HG02678 (cell line): ENCODE measurements at regions not wholly inside any gene's neighbourhood (a gene's known extent, or its start where the extent isn't known, plus 50 kb on each side); places are given as distances from the start of the nearest gene placed in this dataset.

ENCODE experiments used
- ATAC-seq: cut with Tn5 transposase; IDR thresholded peaks from one replicate; pipeline ENCODE4 v1.9.1; 2021; ENCODE audit warnings: mild to moderate bottlenecking, moderate library complexity; ENCODE audit not compliant: unreplicated experiment

GRCh38 chr5:133744051-133744959 is 132.0 kb upstream of the FSTL4 start:
- ATAC-seq = no peak

- ATAC-seq = peak; percentile 82
Measured at GRCh38 chr5:133742431-133742988, 130.2 kb upstream of the FSTL4 start.

DNA sequence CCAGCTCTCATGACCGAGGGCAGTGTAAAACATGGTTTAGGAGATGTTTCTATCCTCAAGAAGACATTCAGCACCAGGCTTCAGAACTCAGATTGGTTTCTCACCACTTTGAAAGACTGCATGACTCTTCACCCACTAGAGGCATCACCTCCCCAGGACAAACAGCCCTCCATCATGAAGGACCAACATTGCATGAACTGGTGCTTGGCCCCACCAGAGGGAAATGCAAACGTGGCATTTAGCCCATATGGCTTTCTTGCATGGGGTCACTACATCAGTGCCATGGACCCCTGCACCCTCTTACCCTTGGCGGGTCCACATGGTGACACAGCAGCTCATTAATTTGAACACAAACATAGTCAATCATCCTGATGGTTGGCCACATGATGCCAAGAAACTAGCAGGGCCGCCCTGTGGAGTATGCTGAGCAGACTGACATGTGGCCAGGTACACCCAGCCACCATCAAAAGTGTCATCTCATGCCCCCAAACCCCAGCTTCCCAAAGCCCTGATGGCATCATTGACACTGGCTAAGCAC is 129.5 kb upstream of the FSTL4 start:
- no peak for ATAC-seq

DNA sequence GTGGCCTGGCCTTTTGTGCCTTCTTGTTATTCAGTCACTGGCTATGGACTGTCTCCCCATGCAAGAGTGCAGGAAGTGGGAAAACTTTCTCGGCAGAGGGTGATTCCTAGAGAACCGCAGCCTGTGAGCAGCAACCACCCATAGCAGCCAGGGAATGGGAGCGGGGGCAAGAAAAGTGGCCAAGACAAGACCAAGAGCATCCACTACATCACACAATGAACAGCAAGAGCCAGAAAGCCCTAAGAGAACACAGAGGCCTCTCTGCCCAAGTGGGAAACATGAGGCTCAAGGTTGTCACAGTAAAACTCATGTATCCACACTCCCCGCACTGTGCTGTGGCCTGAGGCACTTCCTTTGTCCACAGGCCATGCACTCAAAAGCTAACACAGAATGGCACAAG is 129.1 kb upstream of the FSTL4 start:
- no peak for ATAC-seq

GRCh38 chr5:133739181-133739780 is 126.9 kb upstream of the FSTL4 start:
- no peak for ATAC-seq

- no peak for ATAC-seq
Measured at GRCh38 chr5:133738271-133738670, 125.9 kb upstream of the FSTL4 start.

DNA sequence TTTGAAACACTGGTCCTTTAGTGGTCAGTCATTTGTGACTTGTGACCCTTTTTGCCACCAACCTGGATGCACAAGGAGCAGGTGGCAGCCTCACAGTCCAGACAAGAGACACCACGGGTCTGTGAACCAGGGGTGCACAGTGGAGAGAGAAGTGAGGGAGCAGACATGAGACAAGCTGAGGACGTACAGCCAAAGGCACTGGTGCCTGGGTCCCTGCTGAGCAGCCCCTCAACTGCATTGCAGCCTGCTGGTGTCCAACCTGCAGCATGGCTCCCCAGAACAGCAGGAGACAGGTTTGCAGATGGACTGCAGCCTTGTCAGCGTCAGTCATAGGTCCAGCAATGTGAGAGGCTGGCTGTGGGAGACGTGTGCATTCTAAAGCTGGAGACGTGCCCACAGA is 124.2 kb upstream of the FSTL4 start:
- ATAC-seq = no peak

DNA sequence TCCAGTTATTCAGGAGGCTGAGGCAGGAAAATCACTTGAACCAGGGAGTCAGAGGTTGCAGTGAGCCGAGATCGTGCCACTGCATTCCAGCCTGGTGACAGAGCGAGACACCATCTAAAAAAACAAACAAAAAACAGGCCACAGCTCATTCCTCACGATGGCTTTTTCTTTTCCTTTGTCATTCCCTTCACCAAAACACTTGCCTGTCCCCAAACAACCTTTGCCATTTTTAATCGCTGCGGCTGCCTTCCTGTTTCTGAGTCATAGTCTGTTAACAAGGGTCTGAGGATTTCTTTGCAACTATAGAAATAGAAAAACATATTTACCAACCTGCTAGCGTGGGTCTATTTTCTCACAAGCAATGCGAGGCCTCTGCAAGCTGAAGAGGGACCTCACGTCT is 123.0 kb upstream of the FSTL4 start:
- no peak for ATAC-seq

GRCh38 chr5:133734916-133735315 is 122.6 kb upstream of the FSTL4 start:
- ATAC-seq = no peak

- ATAC-seq = no peak
Measured at GRCh38 chr5:133732536-133732935, 120.2 kb upstream of the FSTL4 start.

DNA sequence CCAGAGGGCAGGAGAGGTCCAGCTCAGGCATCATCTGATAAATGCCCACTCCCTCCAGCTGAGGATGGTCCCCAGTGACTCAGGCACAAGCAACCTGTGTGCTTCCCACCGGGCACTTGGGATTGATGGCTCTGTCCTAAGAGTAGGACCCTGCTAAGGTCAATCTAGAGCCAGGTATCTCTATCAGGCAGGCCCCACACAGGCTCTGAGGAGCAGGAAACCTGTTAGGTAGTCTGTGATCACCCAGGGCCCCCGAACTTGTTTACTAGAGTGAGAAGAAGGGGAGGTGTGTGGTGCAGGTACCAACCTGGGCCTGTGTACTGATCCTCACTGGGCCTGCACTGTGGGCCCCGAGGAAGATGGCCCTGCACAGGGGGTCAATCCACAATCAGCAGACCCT is 119.6 kb upstream of the FSTL4 start:
- no peak for ATAC-seq

- no peak for ATAC-seq
Measured at GRCh38 chr5:133730866-133731265, 118.5 kb upstream of the FSTL4 start.

- ATAC-seq = no peak
Measured at GRCh38 chr5:133730346-133730745, 118.0 kb upstream of the FSTL4 start.

GRCh38 chr5:133729800-133730199 is 117.5 kb upstream of the FSTL4 start:
- ATAC-seq = no peak

DNA sequence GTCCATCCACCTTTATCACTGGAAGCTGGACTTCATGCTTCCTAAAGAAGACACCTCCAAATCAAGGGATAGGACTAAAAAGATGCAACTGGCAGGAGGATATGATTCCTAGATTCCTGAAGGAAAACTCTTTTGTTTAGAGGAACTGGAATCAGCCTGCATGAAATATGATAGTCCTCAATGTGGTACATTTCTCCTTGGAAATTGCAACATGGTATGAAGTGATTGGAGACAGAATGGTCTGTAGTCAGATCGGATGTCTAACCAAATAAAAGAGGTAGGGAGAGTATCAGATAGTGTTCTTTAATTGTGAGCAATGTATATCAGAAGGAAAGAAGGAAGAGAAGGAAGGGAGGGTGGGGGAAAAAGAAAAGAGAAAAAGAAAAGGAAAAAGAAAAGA is 116.1 kb upstream of the FSTL4 start:
- no peak for ATAC-seq

GRCh38 chr5:133727636-133728035 is 115.3 kb upstream of the FSTL4 start:
- ATAC-seq = no peak

DNA sequence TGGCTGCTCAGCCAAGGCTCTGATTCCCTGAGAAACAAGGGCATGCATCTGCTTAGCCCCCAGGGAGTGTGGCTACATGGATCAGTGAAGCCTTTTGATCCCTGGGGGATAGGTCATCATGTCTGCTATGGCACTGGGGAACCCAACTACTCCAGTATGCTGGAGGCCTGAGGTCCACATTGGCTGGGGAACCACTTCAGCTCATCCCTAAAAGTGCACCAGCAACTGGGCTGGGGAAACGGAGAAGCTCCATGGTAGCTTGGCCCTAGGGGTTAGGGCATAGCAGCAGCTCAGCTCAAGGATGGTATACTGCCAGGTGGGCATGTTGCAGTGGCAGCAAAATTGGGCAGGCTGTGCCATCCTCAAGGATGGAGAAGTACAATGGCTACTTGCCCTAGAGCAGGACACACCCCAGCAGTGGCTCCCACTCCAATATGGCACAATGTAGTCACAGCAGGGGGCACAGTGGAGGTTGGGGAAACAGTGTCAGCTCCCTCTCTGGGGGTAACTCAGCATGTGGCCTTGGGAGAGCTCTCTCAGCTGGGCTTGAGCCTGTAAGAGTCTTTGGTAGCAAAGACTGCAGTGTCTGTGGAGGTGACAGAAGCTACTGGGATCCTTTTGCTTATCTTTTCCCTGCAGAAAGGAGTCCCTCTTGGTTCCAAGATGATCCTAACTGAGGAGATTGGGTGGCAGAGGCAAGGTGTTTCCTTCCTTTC is 111.5 kb upstream of the FSTL4 start:
- no peak for ATAC-seq

GRCh38 chr5:133723126-133723525 is 110.8 kb upstream of the FSTL4 start:
- ATAC-seq = no peak

GRCh38 chr5:133721365-133721764 is 109.0 kb upstream of the FSTL4 start:
- ATAC-seq = no peak

- no peak for ATAC-seq
Measured at GRCh38 chr5:133718457-133718856, 106.1 kb upstream of the FSTL4 start.

DNA sequence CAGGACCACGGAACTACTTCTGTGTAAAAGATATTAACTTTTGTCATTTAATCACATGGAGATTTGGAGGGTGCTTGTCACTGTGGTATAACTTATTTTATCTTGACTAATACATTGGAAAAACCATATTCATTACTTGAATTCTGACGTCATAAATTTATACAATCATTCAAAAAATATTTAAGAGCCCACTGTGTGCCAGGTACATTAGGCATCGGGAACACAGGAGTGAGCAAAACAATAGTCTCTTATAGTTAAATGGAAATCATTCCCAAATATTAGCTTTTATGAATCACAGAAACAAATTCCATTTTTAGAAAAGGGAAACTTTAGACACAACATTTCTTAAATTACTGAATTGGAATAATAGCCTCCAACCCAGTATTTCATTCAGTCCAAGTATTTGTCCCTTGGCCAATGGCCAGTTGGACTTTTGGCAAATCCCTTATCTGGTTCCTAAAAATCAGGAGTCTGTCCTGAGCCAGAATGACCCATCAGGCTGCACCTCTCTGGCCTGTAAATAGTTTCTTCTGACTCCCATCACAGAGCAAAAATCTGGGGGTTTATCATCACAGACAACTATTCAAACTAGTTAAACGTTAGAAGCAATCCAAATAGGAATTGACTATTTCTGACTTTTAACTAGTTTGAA is 104.3 kb upstream of the FSTL4 start:
- ATAC-seq = no peak
